ENCODE measurements at regions not wholly inside any gene's neighbourhood (a gene's known extent, or its start where the extent isn't known, plus 50 kb on each side); places are given as distances from the start of the nearest gene placed in this dataset.

DNA sequence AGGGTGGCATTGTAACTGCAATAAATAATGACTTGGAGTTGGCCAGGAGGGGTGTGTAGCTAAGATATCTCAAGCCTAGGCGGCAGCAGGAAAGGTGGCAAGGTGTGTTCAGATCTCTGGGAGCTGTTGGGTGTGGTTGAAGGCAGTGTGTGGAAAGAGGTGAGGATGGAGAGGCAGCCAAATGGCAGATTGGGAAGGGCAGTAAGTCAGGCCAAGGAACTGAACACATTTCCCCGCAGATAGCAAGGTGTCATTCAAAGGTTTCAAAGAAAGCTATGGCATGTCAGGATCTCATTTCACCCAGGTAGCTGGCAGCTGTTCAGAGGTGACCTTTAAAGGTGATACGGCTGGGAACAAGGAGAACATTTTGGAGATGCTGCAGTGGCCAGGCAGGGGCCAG, 586.0 kb upstream of the MGMT start (continued):
- TF ChIP-seq RB1 (IDR thresholded peaks at IDR 0.05; ENCODE audit: low read depth) (no peak), ZNF311 (CRISPR knock-in tag; IDR thresholded peaks at IDR 0.05) (no peak), HSF4 (CRISPR knock-in tag; IDR thresholded peaks at IDR 0.05; ENCODE audit: borderline replicate concordance) (no peak), KLF13 (tag; IDR thresholded peaks at IDR 0.05; ENCODE audit: borderline replicate concordance, low read depth) (no peak)
- TF ChIP-seq, protein P1, sequence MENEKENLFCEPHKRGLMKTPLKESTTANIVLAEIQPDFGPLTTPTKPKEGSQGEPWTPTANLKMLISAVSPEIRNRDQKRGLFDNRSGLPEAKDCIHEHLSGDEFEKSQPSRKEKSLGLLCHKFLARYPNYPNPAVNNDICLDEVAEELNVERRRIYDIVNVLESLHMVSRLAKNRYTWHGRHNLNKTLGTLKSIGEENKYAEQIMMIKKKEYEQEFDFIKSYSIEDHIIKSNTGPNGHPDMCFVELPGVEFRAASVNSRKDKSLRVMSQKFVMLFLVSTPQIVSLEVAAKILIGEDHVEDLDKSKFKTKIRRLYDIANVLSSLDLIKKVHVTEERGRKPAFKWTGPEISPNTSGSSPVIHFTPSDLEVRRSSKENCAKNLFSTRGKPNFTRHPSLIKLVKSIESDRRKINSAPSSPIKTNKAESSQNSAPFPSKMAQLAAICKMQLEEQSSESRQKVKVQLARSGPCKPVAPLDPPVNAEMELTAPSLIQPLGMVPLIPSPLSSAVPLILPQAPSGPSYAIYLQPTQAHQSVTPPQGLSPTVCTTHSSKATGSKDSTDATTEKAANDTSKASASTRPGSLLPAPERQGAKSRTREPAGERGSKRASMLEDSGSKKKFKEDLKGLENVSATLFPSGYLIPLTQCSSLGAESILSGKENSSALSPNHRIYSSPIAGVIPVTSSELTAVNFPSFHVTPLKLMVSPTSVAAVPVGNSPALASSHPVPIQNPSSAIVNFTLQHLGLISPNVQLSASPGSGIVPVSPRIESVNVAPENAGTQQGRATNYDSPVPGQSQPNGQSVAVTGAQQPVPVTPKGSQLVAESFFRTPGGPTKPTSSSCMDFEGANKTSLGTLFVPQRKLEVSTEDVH (IDR thresholded peaks at IDR 0.05; ENCODE audit: low read depth, partially characterized antibody): no peak

DNA sequence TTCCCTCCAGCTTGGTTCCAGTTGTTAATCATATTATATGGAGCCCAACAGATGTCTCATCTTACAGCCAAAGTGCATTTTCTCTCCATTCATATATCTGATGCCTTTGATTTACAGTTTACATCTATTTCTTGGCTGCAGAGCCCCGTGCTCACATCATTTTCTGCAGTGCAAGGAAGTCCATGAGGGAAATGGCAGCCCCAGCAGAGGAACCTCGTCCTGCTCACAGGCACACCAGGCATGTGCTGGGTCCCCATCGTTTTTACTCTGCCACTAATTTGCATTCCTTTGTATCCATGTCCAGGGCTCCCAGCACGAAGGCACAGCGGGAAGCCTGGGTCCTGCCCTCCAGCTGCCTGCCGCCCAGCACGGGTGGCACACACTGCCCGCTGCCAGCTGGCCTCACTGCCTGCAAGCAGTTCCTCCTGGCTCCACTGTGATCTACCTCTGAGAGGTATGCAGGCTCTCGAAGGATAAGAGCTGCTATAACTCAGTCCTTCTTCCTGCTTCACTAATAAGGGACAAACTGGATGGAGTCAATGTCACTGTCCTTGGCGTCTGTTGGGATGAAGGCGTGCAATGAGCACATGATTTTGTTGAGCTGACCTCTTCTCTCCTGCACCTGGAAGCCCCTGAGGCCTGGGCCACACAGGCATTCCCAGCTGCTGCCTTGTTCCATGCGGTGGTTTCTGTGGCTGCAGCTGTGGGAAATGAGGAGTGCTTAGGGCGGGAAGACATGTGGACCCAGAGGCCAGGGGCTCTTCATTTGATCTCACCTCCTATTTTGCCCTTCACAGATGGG, 583.6 kb upstream of the MGMT start:
- no peaks in the 10 kb centered on the region for H3K79me2 ChIP-seq (ENCODE audit: control insufficient read depth, insufficient read depth, low read length)
- no peak overlapping the region for H3K27ac ChIP-seq (ENCODE audit: extremely low read depth, low read depth, low read length)
- no peaks in the 10 kb centered on the region for H3K9me3 ChIP-seq (replicated peaks; ENCODE audit: control insufficient read depth, insufficient read depth, low read depth, low read length)
- DNase-seq (ENCODE audit: extremely low read depth in 1 of 4, low spot score in 3 of 4): no peak
- FAIRE-seq: no peak
- ChIA-PET CTCF (ENCODE audit: low intra/inter-chr PET ratio) (no interaction called here), POLR2A (no interaction called here)
- no peaks in the 10 kb centered on the region for H3K9me1 ChIP-seq (ENCODE audit: control insufficient read depth, insufficient read depth, low read length)
- ATAC-seq: no peak
- no peaks in the 10 kb centered on the region for H3K27me3 ChIP-seq (ENCODE audit: control insufficient read depth in 2 of 2, insufficient read depth in 2 of 2, low read length in 2 of 2)
- no peaks in the 10 kb centered on the region for H3K4me1 ChIP-seq (replicated peaks in 1 of 2; ENCODE audit: control insufficient read depth in 2 of 2, insufficient read depth in 2 of 2, low read length in 2 of 2)
- H3K36me3 ChIP-seq (ENCODE audit: control insufficient read depth, insufficient read depth, low read length): no peaks in the 10 kb centered on the region
- no peak overlapping the region for H3K9ac ChIP-seq (ENCODE audit: insufficient read depth in 1 of 2, low read depth in 2 of 2, low read length in 2 of 2)
- no TSS peak for BruUV-seq (replicated peaks)
- H2AFZ ChIP-seq (ENCODE audit: low read depth, low read length): no peak overlapping the region
- intact Hi-C loops (cut with micrococcal nuclease): no loop called here
- WGBS (ENCODE audit: insufficient coverage, low coverage, missing lambda C conversion rate): 0% methylated on average over 8 of the region's 13 CpGs
- no peaks in the 10 kb centered on the region for H4K20me1 ChIP-seq (replicated peaks; ENCODE audit: control insufficient read depth, insufficient read depth, low read length)
- H3K4me2 ChIP-seq (ENCODE audit: insufficient read depth, low read length): no peak overlapping the region
- in situ Hi-C loops (cut with MboI): no loop called here
- H3K4me3 ChIP-seq: no peak overlapping the region
- TF ChIP-seq RCOR1 (IDR thresholded peaks at IDR 0.05; ENCODE audit: borderline replicate concordance in 1 of 2, low read depth in 2 of 2, low read length in 2 of 2): no peak
- TF ChIP-seq, protein P2, sequence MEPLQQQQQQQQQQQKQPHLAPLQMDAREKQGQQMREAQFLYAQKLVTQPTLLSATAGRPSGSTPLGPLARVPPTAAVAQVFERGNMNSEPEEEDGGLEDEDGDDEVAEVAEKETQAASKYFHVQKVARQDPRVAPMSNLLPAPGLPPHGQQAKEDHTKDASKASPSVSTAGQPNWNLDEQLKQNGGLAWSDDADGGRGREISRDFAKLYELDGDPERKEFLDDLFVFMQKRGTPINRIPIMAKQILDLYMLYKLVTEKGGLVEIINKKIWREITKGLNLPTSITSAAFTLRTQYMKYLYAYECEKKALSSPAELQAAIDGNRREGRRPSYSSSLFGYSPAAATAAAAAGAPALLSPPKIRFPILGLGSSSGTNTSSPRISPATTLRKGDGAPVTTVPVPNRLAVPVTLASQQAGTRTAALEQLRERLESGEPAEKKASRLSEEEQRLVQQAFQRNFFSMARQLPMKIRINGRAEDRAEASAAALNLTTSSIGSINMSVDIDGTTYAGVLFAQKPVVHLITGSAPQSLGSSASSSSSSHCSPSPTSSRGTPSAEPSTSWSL (CRISPR knock-in tag; IDR thresholded peaks at IDR 0.05; ENCODE audit: borderline replicate concordance): no peak
- TF ChIP-seq ZNF583 (CRISPR knock-in tag; IDR thresholded peaks at IDR 0.05): no peak
- TF ChIP-seq RBFOX2 (IDR thresholded peaks at IDR 0.05; ENCODE audit: low read depth, low read length): no peak
- TF ChIP-seq CHD1 (IDR thresholded peaks at IDR 0.05; ENCODE audit: low read length): no peak
- no peak for TF ChIP-seq POLR2G (IDR thresholded peaks at IDR 0.05; ENCODE audit: low read depth, low read length)
- no peak for TF ChIP-seq MECOM (CRISPR knock-in tag; IDR thresholded peaks at IDR 0.05)
- TF ChIP-seq POLR2AphosphoS5 (IDR thresholded peaks at IDR 0.05; ENCODE audit: control insufficient read depth, insufficient read depth, low read depth, low read length): no peak
- TF ChIP-seq CBFA2T3 (IDR thresholded peaks at IDR 0.05): no peak
- TF ChIP-seq ZNF354B (CRISPR knock-in tag; IDR thresholded peaks at IDR 0.05): no peak
- no peak for TF ChIP-seq PTTG1 (tag; IDR thresholded peaks at IDR 0.05; ENCODE audit: low read depth)
- TF ChIP-seq HMGN3 (IDR thresholded peaks at IDR 0.05; ENCODE audit: borderline replicate concordance, extremely low read depth, insufficient read length, low read depth, low read length): no peak
- no peak for TF ChIP-seq TAF1 (IDR thresholded peaks at IDR 0.05; ENCODE audit: control insufficient read depth, extremely low read depth, insufficient read depth, low read length, severe bottlenecking)

All from K562 (cell line).